ENCODE measurements at regions not wholly inside any gene's neighbourhood (a gene's known extent, or its start where the extent isn't known, plus 50 kb on each side); places are given as distances from the start of the nearest gene placed in this dataset.

DNA sequence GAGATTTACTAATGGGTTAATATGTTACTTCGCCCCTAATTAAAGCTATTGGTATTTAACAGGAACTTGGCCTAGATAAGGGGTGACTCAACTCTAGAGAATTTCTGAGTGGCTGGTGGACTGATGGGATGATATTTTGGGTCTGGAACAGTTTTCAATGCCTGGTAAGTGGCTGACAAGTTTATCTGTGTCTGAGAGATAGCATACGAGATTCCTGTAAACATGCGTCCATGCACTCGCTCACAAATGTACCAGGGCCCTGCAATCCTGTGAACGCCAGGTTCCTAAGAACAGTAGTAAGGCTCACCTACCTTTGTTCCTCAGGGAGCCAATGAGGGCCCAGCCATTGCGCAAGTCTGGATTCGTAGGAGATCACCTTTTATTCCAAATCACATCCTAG, 683.8 kb upstream of the ANKRD30A start:
- Mint-ChIP-seq H3K36me3 (ENCODE audit: low read depth) (no peaks in the 10 kb centered on the region), H3K4me3 (no peak overlapping the region), H3K27ac (no peak overlapping the region), H3K9me3 (peaks cover 4% of the 10 kb centered on the region), H3K27me3 (no peaks in the 10 kb centered on the region), H3K4me1 (ENCODE audit: low read depth) (no peaks in the 10 kb centered on the region)
- POLR2A ChIA-PET: no interaction called here
- DNase-seq (no peak), ATAC-seq (no peak)
- intact Hi-C loops (cut with micrococcal nuclease): no loop called here
- no peak for TF ChIP-seq CTCF (IDR thresholded peaks at IDR 0.05)
- CTCF ChIA-PET: no interaction called here

DNA sequence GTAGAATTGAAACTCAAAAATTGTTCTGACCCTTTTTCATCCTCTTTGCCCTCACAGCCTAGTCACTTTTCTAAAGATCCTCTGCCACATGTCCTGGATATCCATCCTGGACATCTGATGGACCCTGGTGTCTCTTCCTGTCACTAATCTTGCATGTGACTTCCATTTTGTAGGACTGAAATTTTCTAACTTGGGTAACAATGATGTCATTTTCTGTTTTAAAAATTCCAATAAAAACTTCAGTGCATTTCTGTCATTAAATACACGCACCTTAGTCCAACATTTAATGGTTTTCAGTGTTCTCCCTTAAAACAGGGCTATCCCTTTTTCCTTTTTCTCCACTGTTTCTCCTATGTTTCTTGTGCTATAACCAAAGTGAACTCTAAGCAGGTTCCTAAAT, 684.9 kb upstream of the ANKRD30A start:
- DNase-seq: no peak
- intact Hi-C loops (cut with micrococcal nuclease): no loop called here
- no peak overlapping the region for H3K27ac Mint-ChIP-seq
- peaks cover 4% of the 10 kb centered on the region for H3K9me3 Mint-ChIP-seq
- ATAC-seq: no peak
- no peak overlapping the region for H3K4me3 Mint-ChIP-seq
- H3K27me3 Mint-ChIP-seq: no peaks in the 10 kb centered on the region
- TF ChIP-seq CTCF (IDR thresholded peaks at IDR 0.05): no peak
- POLR2A ChIA-PET: no interaction called here
- CTCF ChIA-PET: no interaction called here
- H3K4me1 Mint-ChIP-seq (ENCODE audit: low read depth): no peaks in the 10 kb centered on the region
- no peaks in the 10 kb centered on the region for H3K36me3 Mint-ChIP-seq (ENCODE audit: low read depth)

DNA sequence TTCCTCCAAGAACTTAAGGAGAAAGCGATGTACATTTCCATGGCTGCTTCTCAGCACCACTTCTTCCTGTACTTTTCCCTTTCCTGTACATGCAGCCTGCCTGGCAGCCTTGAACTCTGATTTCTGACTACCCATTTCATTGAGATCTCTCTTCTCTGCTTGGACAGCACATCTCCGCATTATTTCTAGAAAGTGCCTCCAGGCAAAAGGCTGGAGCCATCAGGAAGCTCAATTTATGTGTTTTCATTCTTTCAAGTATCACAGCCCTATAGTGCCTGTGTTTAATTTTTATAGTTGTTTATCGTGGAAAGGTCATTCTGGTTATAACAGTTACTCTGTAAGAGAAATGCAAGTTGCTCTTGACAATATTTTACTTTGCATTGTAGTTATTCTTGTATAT, 688.0 kb upstream of the ANKRD30A start:
- no peaks in the 10 kb centered on the region for H3K27me3 Mint-ChIP-seq
- H3K4me3 Mint-ChIP-seq: no peak overlapping the region
- no peaks in the 10 kb centered on the region for H3K4me1 Mint-ChIP-seq (ENCODE audit: low read depth)
- ATAC-seq (no peak), DNase-seq (no peak)
- intact Hi-C loops (cut with micrococcal nuclease): no loop called here
- no peak for TF ChIP-seq CTCF (IDR thresholded peaks at IDR 0.05)
- no peak overlapping the region for H3K27ac Mint-ChIP-seq
- ChIA-PET POLR2A (no interaction called here), CTCF (no interaction called here)
- H3K36me3 Mint-ChIP-seq (ENCODE audit: low read depth): no peaks in the 10 kb centered on the region
- peaks cover 5% of the 10 kb centered on the region for H3K9me3 Mint-ChIP-seq

GRCh38 chr10:36428507-36428906, 696.9 kb upstream of the ANKRD30A start:
- ATAC-seq: no peak

DNA sequence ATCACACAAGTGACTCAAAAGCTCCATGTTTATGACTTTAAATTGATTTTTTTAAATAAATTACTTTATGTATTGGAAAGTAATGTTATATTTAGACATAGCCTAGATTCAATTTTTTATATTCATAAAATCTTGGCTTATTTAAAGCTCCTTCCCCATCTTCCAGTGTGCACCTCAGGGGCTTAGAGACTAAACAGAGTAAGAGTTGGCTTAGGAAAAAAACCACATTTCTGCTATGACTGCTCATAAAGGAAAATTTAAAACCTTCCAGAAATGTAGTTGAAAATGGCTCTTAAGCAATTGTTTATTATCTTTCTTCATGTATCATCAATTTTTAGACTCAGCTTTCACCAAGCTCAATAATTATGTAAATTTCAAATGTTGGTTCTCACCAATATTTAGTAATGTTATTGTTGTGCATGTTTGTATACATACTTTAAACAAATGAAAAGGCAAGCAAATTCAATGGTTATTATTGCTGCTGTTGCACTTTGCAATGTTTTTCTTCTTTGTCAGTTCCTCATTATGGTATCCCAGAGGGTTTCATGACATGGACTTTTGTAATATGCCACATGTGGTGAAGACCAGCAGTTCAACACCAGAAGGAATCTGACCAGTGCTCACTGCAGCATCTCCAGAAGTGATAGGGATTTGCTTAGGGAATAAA, 700.1 kb upstream of the ANKRD30A start:
- no peak for DNase-seq
- Mint-ChIP-seq H3K27ac (no peak overlapping the region), H3K4me3 (no peak overlapping the region), H3K9me3 (peaks cover 6% of the 10 kb centered on the region), H3K36me3 (ENCODE audit: low read depth) (no peaks in the 10 kb centered on the region), H3K4me1 (ENCODE audit: low read depth) (no peaks in the 10 kb centered on the region), H3K27me3 (no peaks in the 10 kb centered on the region)
- intact Hi-C loops (cut with micrococcal nuclease): no loop called here
- POLR2A ChIA-PET: no interaction called here
- TF ChIP-seq CTCF (IDR thresholded peaks at IDR 0.05): no peak
- ATAC-seq: no peak
- CTCF ChIA-PET: no interaction called here

More at GRCh38 chr10:36428507-36428906, 696.9 kb upstream of the ANKRD30A start:
- intact Hi-C loops (cut with micrococcal nuclease): no loop called here
- Mint-ChIP-seq H3K27ac (no peak overlapping the region), H3K36me3 (ENCODE audit: low read depth) (no peaks in the 10 kb centered on the region), H3K4me1 (ENCODE audit: low read depth) (no peaks in the 10 kb centered on the region), H3K9me3 (peaks cover 10% of the 10 kb centered on the region), H3K27me3 (no peaks in the 10 kb centered on the region), H3K4me3 (no peak overlapping the region)
- no peak for DNase-seq
- ChIA-PET POLR2A (no interaction called here), CTCF (no interaction called here)
- TF ChIP-seq CTCF (IDR thresholded peaks at IDR 0.05): no peak
